HEK293 (cell line): ENCODE measurements at regions not wholly inside any gene's neighbourhood (a gene's known extent, or its start where the extent isn't known, plus 50 kb on each side); places are given as distances from the start of the nearest gene placed in this dataset.

Experiments used
- CTCF ChIA-PET: fragments of 350-600 bp; formaldehyde crosslinking; extraction: SDS; loops from one replicate; lab custom pipeline; 2021; ENCODE audit warnings: antibody characterized with exemption; lab: Yijun Ruan, JAX
- POLR2A ChIA-PET: fragments of 300-600 bp; formaldehyde crosslinking; extraction: SDS; loops from one replicate; lab custom pipeline; 2020; ENCODE audit warnings: antibody characterized with exemption, inconsistent platforms; lab: Yijun Ruan, JAX
- H3K27ac ChIP-seq: fragments of 200-500 bp; sonication (Bioruptor generic); 2 replicates; pipeline ENCODE4 v1.5.1; 2014; ENCODE audit warnings: low read depth, low read length, control low read depth, inconsistent platforms; ENCODE audit errors: extremely low read depth
- H3K36me3 ChIP-seq, 2 experiments: fragments of 200-500 bp in 1 of 2; sonication (Bioruptor generic) in 1 of 2; 1 replicate in 1 of 2; 2 replicates in 1 of 2; pipeline ENCODE4 v1.5.1; 2014 to 2017; ENCODE audit warnings: inconsistent platforms in 2 of 2, low read length in 2 of 2; ENCODE audit not compliant: control insufficient read depth in 2 of 2, insufficient read depth in 1 of 2
- H3K4me1 ChIP-seq: fragments of 200-500 bp; sonication (Bioruptor generic); 2 replicates; pipeline ENCODE4 v1.5.1; 2014; ENCODE audit warnings: mild to moderate bottlenecking, low read length, inconsistent platforms; ENCODE audit not compliant: control insufficient read depth, insufficient read depth
- H3K4me3 ChIP-seq: 2 replicates; pipeline ENCODE4 v1.5.1; 2011; ENCODE audit warnings: low read depth, mild to moderate bottlenecking, control low read depth, low read length, moderate library complexity
- H3K9me3 ChIP-seq: fragments of 200-500 bp; sonication (Bioruptor generic); 2 replicates; pipeline ENCODE4 v1.5.1; 2014; ENCODE audit warnings: low read depth, low read length, inconsistent platforms; ENCODE audit not compliant: control insufficient read depth, insufficient read depth
- KLF16 ChIP-seq: fragments of 450-650 bp; formaldehyde crosslinking; IDR thresholded peaks from 2 replicates; pipeline ENCODE4 v1.5.1; 2017; ENCODE audit warnings: missing biosample characterization, missing genetic modification characterization
- KLF7 ChIP-seq: fragments of 450-650 bp; formaldehyde crosslinking; IDR thresholded peaks from 2 replicates; pipeline ENCODE4 v1.5.1; 2016; ENCODE audit warnings: missing biosample characterization, missing genetic modification characterization, borderline replicate concordance
- MEIS1 ChIP-seq: sonication (generic); formaldehyde crosslinking; IDR thresholded peaks from 2 replicates; pipeline ENCODE4 v1.8.1; 2022; ENCODE audit warnings: missing genetic modification reagents, mild to moderate bottlenecking, borderline replicate concordance
- ZBTB20 ChIP-seq: fragments of 450-650 bp; formaldehyde crosslinking; IDR thresholded peaks from 2 replicates; pipeline ENCODE4 v1.5.1; 2016; ENCODE audit warnings: missing biosample characterization, missing genetic modification characterization
- ZBTB44 ChIP-seq: fragments of 450-650 bp; IDR thresholded peaks from 2 replicates; pipeline ENCODE4 v1.5.1; 2018; ENCODE audit warnings: missing biosample characterization, mild to moderate bottlenecking, missing genetic modification characterization
- ZFP41 ChIP-seq: fragments of 450-650 bp; formaldehyde crosslinking; IDR thresholded peaks from 2 replicates; pipeline ENCODE4 v1.5.1; 2016; ENCODE audit warnings: missing biosample characterization, missing genetic modification characterization, borderline replicate concordance
- ZNF133 ChIP-seq: fragments of 450-650 bp; formaldehyde crosslinking; IDR thresholded peaks from 2 replicates; pipeline ENCODE4 v1.5.1; 2016; ENCODE audit warnings: missing biosample characterization, missing genetic modification characterization
- ZNF140 ChIP-seq: fragments of 450-650 bp; formaldehyde crosslinking; IDR thresholded peaks from 2 replicates; pipeline ENCODE4 v1.5.1; 2016; ENCODE audit warnings: missing biosample characterization, missing genetic modification characterization
- ZNF19 ChIP-seq: fragments of 450-650 bp; formaldehyde crosslinking; IDR thresholded peaks from 2 replicates; pipeline ENCODE4; 2016; ENCODE audit warnings: missing biosample characterization, missing genetic modification characterization, low read depth
- ZNF202 ChIP-seq: fragments of 450-650 bp; formaldehyde crosslinking; IDR thresholded peaks from 2 replicates; pipeline ENCODE4 v1.5.1; 2016; ENCODE audit warnings: missing biosample characterization, missing genetic modification characterization, borderline replicate concordance
- ZNF280C ChIP-seq: fragments of 450-650 bp; formaldehyde crosslinking; IDR thresholded peaks from 2 replicates; pipeline ENCODE4 v1.5.1; 2016; ENCODE audit warnings: missing biosample characterization, missing genetic modification characterization
- ZNF600 ChIP-seq: fragments of 450-650 bp; formaldehyde crosslinking; IDR thresholded peaks from 2 replicates; pipeline ENCODE4 v1.5.1; 2016; ENCODE audit warnings: missing biosample characterization, missing genetic modification characterization
- ZNF629 ChIP-seq: fragments of 450-650 bp; formaldehyde crosslinking; IDR thresholded peaks from 2 replicates; pipeline ENCODE4 v1.5.1; 2017; ENCODE audit warnings: missing biosample characterization, missing genetic modification characterization
- ZNF707 ChIP-seq: fragments of 450-650 bp; formaldehyde crosslinking; IDR thresholded peaks from 2 replicates; pipeline ENCODE4 v1.5.1; 2016; ENCODE audit warnings: missing biosample characterization, missing genetic modification characterization
- ZNF776 ChIP-seq: fragments of 450-650 bp; formaldehyde crosslinking; IDR thresholded peaks from 2 replicates; pipeline ENCODE4 v1.5.0; 2017; ENCODE audit warnings: missing biosample characterization, missing genetic modification characterization, borderline replicate concordance
- TF ChIP-seq, protein P1 (sequence below): fragments of 450-650 bp; formaldehyde crosslinking; IDR thresholded peaks from 2 replicates; pipeline ENCODE4 v1.5.1; 2016; ENCODE audit warnings: missing biosample characterization, missing genetic modification characterization
- TF ChIP-seq, protein P2 (sequence below): fragments of 450-650 bp; formaldehyde crosslinking; IDR thresholded peaks from 2 replicates; pipeline ENCODE4 v1.5.1; 2016; ENCODE audit warnings: missing biosample characterization, missing genetic modification characterization
- TF ChIP-seq, protein P3 (sequence below): fragments of 450-650 bp; formaldehyde crosslinking; IDR thresholded peaks from 2 replicates; pipeline ENCODE4 v1.5.1; 2016; ENCODE audit warnings: missing biosample characterization, missing genetic modification characterization
- TF ChIP-seq, protein P4 (sequence below): fragments of 450-650 bp; formaldehyde crosslinking; conservative IDR thresholded peaks from 2 replicates; pipeline ENCODE4 v1.5.1; 2016; ENCODE audit warnings: low read depth, missing biosample characterization, missing genetic modification characterization

- ChIA-PET CTCF (interaction anchor here (0.6 kb wide), 1 partner anchor 512 kb away, joined by 3 read pairs; the partner anchor contains the start of gene GAPT), POLR2A (no interaction called here)
- no peaks in the 10 kb centered on the region for H3K9me3 ChIP-seq
These were observed 480.2 kb downstream of the PLK2 start for GRCh38 chr5:57979671-57980070.

GRCh38 chr5:57976506-57976905 is 483.4 kb downstream of the PLK2 start:
- Histone ChIP-seq H3K9me3 (no peaks in the 10 kb centered on the region), H3K27ac (no peak overlapping the region), H3K4me1 (no peaks in the 10 kb centered on the region), H3K36me3 (no peaks in the 10 kb centered on the region), H3K4me3 (no peak overlapping the region)
- ChIA-PET CTCF (no interaction called here), POLR2A (no interaction called here)
- TF ChIP-seq ZNF19 (tag by site-specific recombination) = no peak
- no peak for TF ChIP-seq ZBTB20 (tag by site-specific recombination)
- TF ChIP-seq, protein P1, sequence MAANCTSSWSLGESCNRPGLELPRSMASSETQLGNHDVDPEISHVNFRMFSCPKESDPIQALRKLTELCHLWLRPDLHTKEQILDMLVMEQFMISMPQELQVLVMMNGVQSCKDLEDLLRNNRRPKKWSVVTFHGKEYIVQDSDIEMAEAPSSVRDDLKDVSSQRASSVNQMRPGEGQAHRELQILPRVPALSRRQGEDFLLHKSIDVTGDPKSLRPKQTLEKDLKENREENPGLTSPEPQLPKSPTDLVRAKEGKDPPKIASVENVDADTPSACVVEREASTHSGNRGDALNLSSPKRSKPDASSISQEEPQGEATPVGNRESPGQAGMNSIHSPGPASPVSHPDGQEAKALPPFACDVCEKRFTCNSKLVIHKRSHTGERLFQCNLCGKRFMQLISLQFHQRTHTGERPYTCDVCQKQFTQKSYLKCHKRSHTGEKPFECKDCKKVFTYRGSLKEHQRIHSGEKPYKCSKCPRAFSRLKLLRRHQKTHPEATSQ (tag by site-specific recombination) = no peak
- no peak for TF ChIP-seq ZNF776 (tag by site-specific recombination)
- TF ChIP-seq ZNF600 (tag by site-specific recombination) = no peak
- TF ChIP-seq ZNF707 (tag by site-specific recombination) = no peak
- no peak for TF ChIP-seq KLF16 (tag by site-specific recombination)
- TF ChIP-seq, protein P2, sequence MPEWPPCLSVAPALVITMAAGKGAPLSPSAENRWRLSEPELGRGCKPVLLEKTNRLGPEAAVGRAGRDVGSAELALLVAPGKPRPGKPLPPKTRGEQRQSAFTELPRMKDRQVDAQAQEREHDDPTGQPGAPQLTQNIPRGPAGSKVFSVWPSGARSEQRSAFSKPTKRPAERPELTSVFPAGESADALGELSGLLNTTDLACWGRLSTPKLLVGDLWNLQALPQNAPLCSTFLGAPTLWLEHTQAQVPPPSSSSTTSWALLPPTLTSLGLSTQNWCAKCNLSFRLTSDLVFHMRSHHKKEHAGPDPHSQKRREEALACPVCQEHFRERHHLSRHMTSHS = no peak
- no peak for TF ChIP-seq ZNF140 (tag by site-specific recombination)
- no peak for TF ChIP-seq ZNF202
- TF ChIP-seq ZFP41 (tag by site-specific recombination) = no peak

More at GRCh38 chr5:57979671-57980070, 480.2 kb downstream of the PLK2 start:
- no peaks in the 10 kb centered on the region for H3K4me1 ChIP-seq
- TF ChIP-seq, protein P3, sequence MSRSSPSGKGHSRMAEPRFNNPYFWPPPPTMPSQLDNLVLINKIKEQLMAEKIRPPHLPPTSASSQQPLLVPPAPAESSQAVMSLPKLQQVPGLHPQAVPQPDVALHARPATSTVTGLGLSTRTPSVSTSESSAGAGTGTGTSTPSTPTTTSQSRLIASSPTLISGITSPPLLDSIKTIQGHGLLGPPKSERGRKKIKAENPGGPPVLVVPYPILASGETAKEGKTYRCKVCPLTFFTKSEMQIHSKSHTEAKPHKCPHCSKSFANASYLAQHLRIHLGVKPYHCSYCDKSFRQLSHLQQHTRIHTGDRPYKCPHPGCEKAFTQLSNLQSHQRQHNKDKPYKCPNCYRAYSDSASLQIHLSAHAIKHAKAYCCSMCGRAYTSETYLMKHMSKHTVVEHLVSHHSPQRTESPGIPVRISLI (tag by site-specific recombination) = no peak
- TF ChIP-seq ZFP41 (tag by site-specific recombination) = no peak
- TF ChIP-seq ZNF133 = no peak
- TF ChIP-seq MEIS1 (CRISPR knock-in tag) = no peak
- no peak for TF ChIP-seq ZBTB44 (tag by site-specific recombination)
- TF ChIP-seq, protein P4, sequence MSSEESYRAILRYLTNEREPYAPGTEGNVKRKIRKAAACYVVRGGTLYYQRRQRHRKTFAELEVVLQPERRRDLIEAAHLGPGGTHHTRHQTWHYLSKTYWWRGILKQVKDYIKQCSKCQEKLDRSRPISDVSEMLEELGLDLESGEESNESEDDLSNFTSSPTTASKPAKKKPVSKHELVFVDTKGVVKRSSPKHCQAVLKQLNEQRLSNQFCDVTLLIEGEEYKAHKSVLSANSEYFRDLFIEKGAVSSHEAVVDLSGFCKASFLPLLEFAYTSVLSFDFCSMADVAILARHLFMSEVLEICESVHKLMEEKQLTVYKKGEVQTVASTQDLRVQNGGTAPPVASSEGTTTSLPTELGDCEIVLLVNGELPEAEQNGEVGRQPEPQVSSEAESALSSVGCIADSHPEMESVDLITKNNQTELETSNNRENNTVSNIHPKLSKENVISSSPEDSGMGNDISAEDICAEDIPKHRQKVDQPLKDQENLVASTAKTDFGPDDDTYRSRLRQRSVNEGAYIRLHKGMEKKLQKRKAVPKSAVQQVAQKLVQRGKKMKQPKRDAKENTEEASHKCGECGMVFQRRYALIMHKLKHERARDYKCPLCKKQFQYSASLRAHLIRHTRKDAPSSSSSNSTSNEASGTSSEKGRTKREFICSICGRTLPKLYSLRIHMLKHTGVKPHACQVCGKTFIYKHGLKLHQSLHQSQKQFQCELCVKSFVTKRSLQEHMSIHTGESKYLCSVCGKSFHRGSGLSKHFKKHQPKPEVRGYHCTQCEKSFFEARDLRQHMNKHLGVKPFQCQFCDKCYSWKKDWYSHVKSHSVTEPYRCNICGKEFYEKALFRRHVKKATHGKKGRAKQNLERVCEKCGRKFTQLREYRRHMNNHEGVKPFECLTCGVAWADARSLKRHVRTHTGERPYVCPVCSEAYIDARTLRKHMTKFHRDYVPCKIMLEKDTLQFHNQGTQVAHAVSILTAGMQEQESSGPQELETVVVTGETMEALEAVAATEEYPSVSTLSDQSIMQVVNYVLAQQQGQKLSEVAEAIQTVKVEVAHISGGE (tag by site-specific recombination) = no peak
- TF ChIP-seq ZNF280C (tag by site-specific recombination) = no peak
- no peak for TF ChIP-seq KLF7 (tag by site-specific recombination)
- TF ChIP-seq ZNF140 (tag by site-specific recombination) = no peak
- no peak for TF ChIP-seq ZNF600 (tag by site-specific recombination)
- TF ChIP-seq ZNF629 (tag by site-specific recombination) = no peak
- TF ChIP-seq ZNF776 (tag by site-specific recombination) = no peak
- TF ChIP-seq, all 188 proteins: peak for 0
- Histone ChIP-seq H3K4me3 (no peak overlapping the region), H3K36me3 (no peaks in the 10 kb centered on the region), H3K27ac (no peak overlapping the region)
